HepG2 (cell line): ENCODE measurements at regions not wholly inside any gene's neighbourhood (a gene's known extent, or its start where the extent isn't known, plus 50 kb on each side); places are given as distances from the start of the nearest gene placed in this dataset.

ENCODE experiments used
- ATAC-seq: fragments of 200-7000 bp; cut with Tn5 transposase; 3 replicates; pipeline ENCODE4 v1.9.1; 2020; ENCODE audit warnings: mild to moderate bottlenecking, moderate library complexity
- BruUV-seq: library from RNA; stranded (reverse); fragments of 400-500 nt; replicated peaks from 2 replicates; lab custom pipeline; 2021; lab: Mats Ljungman, UMichigan
- CTCF ChIA-PET: fragments of 300-600 bp; formaldehyde crosslinking; extraction: SDS; loops from one replicate; lab custom pipeline; 2021; ENCODE audit warnings: low total read pairs, inconsistent platforms, low intra/inter-chr PET ratio; lab: Yijun Ruan, JAX
- POLR2A ChIA-PET: fragments of 350-600 bp; sonication (Branson Sonifier 250); formaldehyde crosslinking; loops from one replicate; lab custom pipeline; 2020; ENCODE audit warnings: antibody characterized with exemption, inconsistent platforms; lab: Yijun Ruan, JAX
- DNase-seq: peaks from one replicate; pipeline ENCODE4 v3.0.0-alpha.2; 2015; ENCODE audit warnings: low spot score
- FAIRE-seq: peaks from 3 replicates; lab custom pipeline; 2011; peaks lifted over from hg19 to GRCh38; lab: Jason Lieb, UNC
- H2AFZ ChIP-seq: one replicate; pipeline ENCODE4 v1.6.1; 2011; ENCODE audit warnings: low read length, inconsistent platforms
- H3K27ac ChIP-seq: fragments of 300-600 bp; 3 replicates; pipeline ENCODE4 v1.8.0; 2011; ENCODE audit warnings: mixed run types, mild to moderate bottlenecking, mixed read lengths, low read length, inconsistent platforms; ENCODE audit not compliant: insufficient read depth; ENCODE audit errors: extremely low read length
- H3K27me3 ChIP-seq, 2 experiments: fragments of 200-600 bp in 1 of 2; 2 replicates in 1 of 2; 3 replicates in 1 of 2; pipeline versions ENCODE4 v1.6.0 to v1.8.0; 2011; ENCODE audit warnings: low read length in 2 of 2, mild to moderate bottlenecking in 2 of 2, moderate library complexity in 2 of 2, inconsistent platforms in 1 of 2; ENCODE audit not compliant: insufficient read depth in 2 of 2, control insufficient read depth in 1 of 2
- H3K36me3 ChIP-seq, 2 experiments: fragments of 200-600 bp in 1 of 2; replicated peaks in 1 of 2; 2 replicates in 1 of 2; 3 replicates in 1 of 2; pipeline versions ENCODE4 v1.5.1 to v1.8.0; 2011; ENCODE audit warnings: low read length in 2 of 2, inconsistent platforms in 1 of 2; ENCODE audit not compliant: insufficient read depth in 2 of 2, control insufficient read depth in 1 of 2
- H3K4me1 ChIP-seq: 2 replicates; pipeline ENCODE4 v1.5.1; 2012; ENCODE audit warnings: low read length, inconsistent platforms; ENCODE audit not compliant: insufficient read depth
- H3K4me2 ChIP-seq: 2 replicates; pipeline ENCODE4 v1.6.0; 2011; ENCODE audit warnings: low read depth, low read length, inconsistent platforms
- H3K4me3 ChIP-seq, 3 experiments: fragments of 200-600 bp in 1 of 3; sonication (generic), shearing (Covaris generic) in 1 of 3; replicated peaks in 1 of 3; 2 replicates each; pipeline ENCODE4 v1.5.1; 2011 to 2016; ENCODE audit warnings: low read length in 3 of 3, inconsistent platforms in 2 of 3, low read depth in 2 of 3, mild to moderate bottlenecking in 2 of 3, control low read depth in 1 of 3, mixed read lengths in 1 of 3; ENCODE audit not compliant: insufficient read depth in 1 of 3
- H3K79me2 ChIP-seq: one replicate; pipeline ENCODE4 v1.6.1; 2011; ENCODE audit warnings: low read length, inconsistent platforms; ENCODE audit not compliant: insufficient read depth
- H3K9ac ChIP-seq: 2 replicates; pipeline ENCODE4 v1.6.0; 2011; ENCODE audit warnings: mild to moderate bottlenecking, low read depth, low read length, inconsistent platforms; ENCODE audit not compliant: insufficient read depth
- H3K9me3 ChIP-seq: 2 replicates; pipeline ENCODE4 v1.5.1; 2012; ENCODE audit warnings: mild to moderate bottlenecking, low read length
- H4K20me1 ChIP-seq: 2 replicates; pipeline ENCODE4 v1.6.0; 2011; ENCODE audit warnings: inconsistent platforms, mild to moderate bottlenecking, low read length, moderate library complexity; ENCODE audit not compliant: insufficient read depth
- AFF4 ChIP-seq: sonication (generic); formaldehyde crosslinking; IDR thresholded peaks from 2 replicates; pipeline ENCODE4 v1.4.0; 2020; ENCODE audit warnings: missing genetic modification reagents
- FOXK1 ChIP-seq: sonication (generic); formaldehyde crosslinking; IDR thresholded peaks from 2 replicates; pipeline ENCODE4 v1.4.0; 2020; ENCODE audit warnings: low read depth, missing genetic modification reagents, borderline replicate concordance
- HNF4A ChIP-seq: sonication (generic); formaldehyde crosslinking; IDR thresholded peaks from 2 replicates; pipeline ENCODE4 v1.4.0; 2020; ENCODE audit warnings: missing genetic modification reagents
- MIER3 ChIP-seq: IDR thresholded peaks from 2 replicates; pipeline ENCODE4 v1.6.1; 2016; ENCODE audit warnings: missing compliant biosample characterization, borderline replicate concordance
- NCOA1 ChIP-seq: sonication (generic); formaldehyde crosslinking; IDR thresholded peaks from 2 replicates; pipeline ENCODE4 v1.9.0; 2021; ENCODE audit warnings: missing genetic modification reagents
- NFE2L1 ChIP-seq: sonication (generic); formaldehyde crosslinking; IDR thresholded peaks from 2 replicates; pipeline ENCODE4 v1.4.0; 2020; ENCODE audit warnings: missing genetic modification reagents, mild to moderate bottlenecking, borderline replicate concordance
- PAF1 ChIP-seq: IDR thresholded peaks from 2 replicates; pipeline ENCODE4 v1.6.1; 2016; ENCODE audit warnings: missing genetic modification reagents, missing compliant biosample characterization
- REXO4 ChIP-seq: sonication (generic); formaldehyde crosslinking; IDR thresholded peaks from 2 replicates; pipeline ENCODE4 v1.8.0; 2022; ENCODE audit warnings: missing genetic modification reagents, mild to moderate bottlenecking, borderline replicate concordance
- SAP130 ChIP-seq: IDR thresholded peaks from 2 replicates; pipeline ENCODE4 v1.6.1; 2016; ENCODE audit warnings: low read depth
- SIX4 ChIP-seq: sonication (generic); formaldehyde crosslinking; IDR thresholded peaks from 2 replicates; pipeline ENCODE4 v1.4.0; 2020; ENCODE audit warnings: missing genetic modification reagents
- STAT5B ChIP-seq: sonication (generic); formaldehyde crosslinking; IDR thresholded peaks from 2 replicates; pipeline ENCODE4 v1.4.0; 2020; ENCODE audit warnings: missing genetic modification reagents
- U2AF1 ChIP-seq: fragments of 200-400 bp; formaldehyde crosslinking; optimal IDR thresholded peaks from 2 replicates; pipeline ENCODE3; 2017; ENCODE audit warnings: mild to moderate bottlenecking, low read depth, low read length
- ZNF101 ChIP-seq: sonication (generic); formaldehyde crosslinking; IDR thresholded peaks from 2 replicates; pipeline ENCODE4 v1.4.0; 2020; ENCODE audit warnings: mild to moderate bottlenecking, low read depth, missing genetic modification reagents, borderline replicate concordance
- ZNF232 ChIP-seq: sonication (generic); formaldehyde crosslinking; IDR thresholded peaks from 2 replicates; pipeline ENCODE4 v1.4.0; 2020; ENCODE audit warnings: missing genetic modification reagents, borderline replicate concordance
- ZNF33B ChIP-seq: sonication (generic); formaldehyde crosslinking; IDR thresholded peaks from 2 replicates; pipeline ENCODE4 v1.5.1; 2020; ENCODE audit warnings: mild to moderate bottlenecking, missing genetic modification reagents
- ZNF720 ChIP-seq: sonication (generic); formaldehyde crosslinking; IDR thresholded peaks from 2 replicates; pipeline ENCODE4 v1.4.0; 2020; ENCODE audit warnings: missing genetic modification reagents
- ZNF761 ChIP-seq: sonication (generic); formaldehyde crosslinking; conservative IDR thresholded peaks from 2 replicates; pipeline ENCODE4 v1.4.0; 2020; ENCODE audit warnings: mild to moderate bottlenecking, missing genetic modification reagents
- ZNF781 ChIP-seq: sonication (generic); formaldehyde crosslinking; IDR thresholded peaks from 2 replicates; pipeline ENCODE4 v1.5.1; 2020; ENCODE audit warnings: borderline replicate concordance, mild to moderate bottlenecking, missing genetic modification reagents; ENCODE audit errors: not compliant biosample characterization
- ZSCAN12 ChIP-seq: sonication (generic); formaldehyde crosslinking; IDR thresholded peaks from 2 replicates; pipeline ENCODE4 v1.9.0; 2021; ENCODE audit warnings: mild to moderate bottlenecking, missing genetic modification reagents
- ZSCAN31 ChIP-seq: sonication (generic); formaldehyde crosslinking; IDR thresholded peaks from 2 replicates; pipeline ENCODE4 v1.5.0; 2020; ENCODE audit warnings: low read depth, mild to moderate bottlenecking, missing genetic modification reagents
- WGBS: methylation state at CpG from one replicate; pipeline ENCODE4 v1.1.6; 2017; ENCODE audit warnings: low lambda C conversion rate; 5-methylcytosine and 5-hydroxymethylcytosine counted together
- in situ Hi-C: cut with HindIII; loops from 2 replicates; pipeline ENCODE4 v1.10.0; 2017; ENCODE audit warnings: low pct_unique_long_range_greater_than_20kb; ENCODE audit not compliant: extremely low pct_ligation_motif_present
- intact Hi-C: fragments of 100-400 bp; cut with micrococcal nuclease; formaldehyde crosslinking; loops from one replicate; pipeline ENCODE4 v1.10.0; 2022; ENCODE audit not compliant: unreplicated experiment

- Histone ChIP-seq H3K9me3 (no peaks in the 10 kb centered on the region), H3K27ac (no peak overlapping the region)
- intact Hi-C loops = no loop called here
- POLR2A ChIA-PET = no interaction called here
- TF ChIP-seq HNF4A (CRISPR knock-in tag) (no peak), ZSCAN12 (CRISPR knock-in tag) (no peak), ZNF232 (CRISPR knock-in tag) (no peak), ZNF33B (CRISPR knock-in tag) (no peak), U2AF1 (no peak), STAT5B (CRISPR knock-in tag) (no peak), PAF1 (CRISPR knock-in tag) (no peak), ZSCAN31 (CRISPR knock-in tag) (no peak), ZNF781 (CRISPR knock-in tag) (no peak), SAP130 (CRISPR knock-in tag) (no peak), ZNF720 (no peak), MIER3 (CRISPR knock-in tag) (no peak), REXO4 (no peak), SIX4 (CRISPR knock-in tag) (no peak), FOXK1 (CRISPR knock-in tag) (no peak), AFF4 (no peak), NCOA1 (CRISPR knock-in tag) (no peak), ZNF101 (CRISPR knock-in tag) (no peak), NFE2L1 (CRISPR knock-in tag) (no peak), ZNF761 (CRISPR knock-in tag) (no peak)
- TF ChIP-seq, all 625 proteins: peak for 0
- FAIRE-seq (no peak), DNase-seq (no peak), ATAC-seq (no peak)
- no peak overlapping the region for H3K4me2 ChIP-seq
- no peaks in the 10 kb centered on the region for H3K27me3 ChIP-seq
- no peaks in the 10 kb centered on the region for H3K36me3 ChIP-seq
- H3K9ac ChIP-seq = no peak overlapping the region
- in situ Hi-C loops = no loop called here
- CTCF ChIA-PET = no interaction called here
- no peaks in the 10 kb centered on the region for H3K79me2 ChIP-seq
- no peak overlapping the region for H3K4me3 ChIP-seq
- no peaks in the 10 kb centered on the region for H3K4me1 ChIP-seq
- no TSS peak for BruUV-seq
- H4K20me1 ChIP-seq = no peaks in the 10 kb centered on the region
- WGBS = 0% methylated on average over 2 of the region's 2 CpGs
- H2AFZ ChIP-seq = no peak overlapping the region
Observed at GRCh38 chr2:180516232-180516631, 464.2 kb upstream of the UBE2E3 start.
